ENCODE measurements at regions not wholly inside any gene's neighbourhood (a gene's known extent, or its start where the extent isn't known, plus 50 kb on each side); places are given as distances from the start of the nearest gene placed in this dataset.

DNA sequence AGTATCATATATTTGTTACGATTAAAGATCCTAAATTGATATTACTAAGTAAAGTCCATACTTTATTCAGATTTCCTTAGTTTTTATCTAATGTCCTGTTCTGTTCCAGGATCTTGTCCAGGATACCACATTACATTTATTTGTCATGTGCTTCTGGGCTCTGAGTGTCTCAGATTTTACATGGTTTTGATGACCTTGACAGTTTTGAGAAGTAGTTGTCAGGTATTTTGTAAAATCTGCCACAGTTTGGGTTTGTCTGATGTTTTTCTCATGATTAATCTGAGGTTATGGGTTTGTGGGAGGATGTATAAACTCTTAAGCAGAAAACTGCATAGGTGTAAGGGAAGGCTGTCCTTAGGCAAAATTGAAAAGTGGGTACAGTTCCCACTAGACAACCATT, 109.9 kb upstream of the BMP5 start:
- no peak overlapping the region for H2AFZ ChIP-seq
- no peaks in the 10 kb centered on the region for H3K4me1 ChIP-seq (ENCODE audit: insufficient read depth)
- no peaks in the 10 kb centered on the region for H3K9me3 ChIP-seq (ENCODE audit: low read depth)
- no peak for TF ChIP-seq EZH2 (IDR thresholded peaks at IDR 0.05; ENCODE audit: insufficient read depth, poor library complexity, severe bottlenecking)
- TF ChIP-seq EZH2phosphoT487 (IDR thresholded peaks at IDR 0.05; ENCODE audit: insufficient read depth, low read depth), result no peak
- no peaks in the 10 kb centered on the region for H3K27me3 ChIP-seq (replicated peaks; ENCODE audit: insufficient read depth)
- no peaks in the 10 kb centered on the region for H3K36me3 ChIP-seq (ENCODE audit: low read depth)
- no peak overlapping the region for H3K27ac ChIP-seq
- H3K9me2 ChIP-seq (ENCODE audit: insufficient read depth), result no peaks in the 10 kb centered on the region
- no peak for DNase-seq
- no peaks in the 10 kb centered on the region for H4K20me1 ChIP-seq (ENCODE audit: insufficient read depth)
- no peak overlapping the region for H3K4me3 ChIP-seq
- no peak overlapping the region for H3K4me2 ChIP-seq (ENCODE audit: unreplicated experiment)
- no peak overlapping the region for H3K9ac ChIP-seq
- H3K79me2 ChIP-seq (ENCODE audit: insufficient read depth), result no peaks in the 10 kb centered on the region
- WGBS, 2 experiments (ENCODE audit: low coverage in 1 of 2, low lambda C conversion rate in 2 of 2, missing lambda C conversion rate in 2 of 2), result 89 to 94% methylated on average over 1 of the region's 1 CpG
- no peaks in the 10 kb centered on the region for H3F3A ChIP-seq (ENCODE audit: insufficient read depth)
- in situ Hi-C loops (cut with MboI), result loop anchor here (25.0 kb wide), 1 partner anchor 577 kb away; no protein-coding TSS in a partner anchor

DNA sequence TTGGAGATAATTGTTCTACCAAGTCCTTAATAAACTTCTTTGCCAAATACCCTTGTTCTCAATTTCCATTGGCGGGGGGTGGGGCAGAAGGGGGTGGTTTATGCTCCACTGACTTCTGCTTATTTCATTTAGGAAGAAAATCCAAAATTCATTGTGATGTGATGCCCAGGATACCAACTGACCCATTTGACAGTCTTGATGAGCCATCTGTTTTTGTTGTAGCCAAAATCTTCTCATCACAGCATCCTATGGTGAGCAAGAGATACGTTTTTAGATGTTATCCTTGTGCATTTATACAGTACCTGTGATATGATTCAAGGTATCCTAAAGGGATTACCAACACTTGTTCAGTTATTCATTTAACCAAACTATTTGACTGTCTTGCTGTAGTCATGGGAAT, 108.5 kb upstream of the BMP5 start:
- Histone ChIP-seq H3K9me2 (ENCODE audit: insufficient read depth) (no peaks in the 10 kb centered on the region), H3K79me2 (ENCODE audit: insufficient read depth) (no peaks in the 10 kb centered on the region), H3K9ac (no peak overlapping the region), H3K27ac (no peak overlapping the region), H3K9me3 (ENCODE audit: low read depth) (no peaks in the 10 kb centered on the region), H4K20me1 (ENCODE audit: insufficient read depth) (no peaks in the 10 kb centered on the region), H3K4me2 (ENCODE audit: unreplicated experiment) (no peak overlapping the region), H3K4me1 (ENCODE audit: insufficient read depth) (no peaks in the 10 kb centered on the region), H3F3A (ENCODE audit: insufficient read depth) (no peaks in the 10 kb centered on the region), H3K36me3 (ENCODE audit: low read depth) (no peaks in the 10 kb centered on the region), H3K27me3 (replicated peaks; ENCODE audit: insufficient read depth) (no peaks in the 10 kb centered on the region), H3K4me3 (no peak overlapping the region), H2AFZ (no peak overlapping the region)
- in situ Hi-C loops (cut with MboI), result loop anchor here (5.0 to 25.0 kb wide), 2 partner anchors 308 to 578 kb away; no protein-coding TSS in a partner anchor
- no peak for DNase-seq
- WGBS, 2 experiments (ENCODE audit: low coverage in 1 of 2, low lambda C conversion rate in 2 of 2, missing lambda C conversion rate in 2 of 2), result 50 to 57% methylated on average over 2 of the region's 2 CpGs
- TF ChIP-seq EZH2 (IDR thresholded peaks at IDR 0.05; ENCODE audit: insufficient read depth, poor library complexity, severe bottlenecking) (no peak), EZH2phosphoT487 (IDR thresholded peaks at IDR 0.05; ENCODE audit: insufficient read depth, low read depth) (no peak)

GRCh38 chr6:55981660-55982059, 106.3 kb upstream of the BMP5 start:
- Histone ChIP-seq H3K9me2 (ENCODE audit: insufficient read depth) (no peaks in the 10 kb centered on the region), H3K79me2 (ENCODE audit: insufficient read depth) (no peaks in the 10 kb centered on the region), H3K9ac (no peak overlapping the region), H3K4me3 (no peak overlapping the region), H3K27ac (no peak overlapping the region), H4K20me1 (ENCODE audit: insufficient read depth) (no peaks in the 10 kb centered on the region), H3K9me3 (ENCODE audit: low read depth) (no peaks in the 10 kb centered on the region), H3K36me3 (ENCODE audit: low read depth) (no peaks in the 10 kb centered on the region), H3K4me2 (ENCODE audit: unreplicated experiment) (no peak overlapping the region), H3K27me3 (replicated peaks; ENCODE audit: insufficient read depth) (no peaks in the 10 kb centered on the region), H3F3A (ENCODE audit: insufficient read depth) (no peaks in the 10 kb centered on the region), H3K4me1 (ENCODE audit: insufficient read depth) (no peaks in the 10 kb centered on the region), H2AFZ (no peak overlapping the region)
- no peak for TF ChIP-seq EZH2 (IDR thresholded peaks at IDR 0.05; ENCODE audit: insufficient read depth, poor library complexity, severe bottlenecking)
- no peak for TF ChIP-seq EZH2phosphoT487 (IDR thresholded peaks at IDR 0.05; ENCODE audit: insufficient read depth, low read depth)
- DNase-seq, result no peak
- in situ Hi-C loops (cut with MboI), result loop anchor here (5.0 to 25.0 kb wide), 2 partner anchors 311 to 581 kb away; no protein-coding TSS in a partner anchor

DNA sequence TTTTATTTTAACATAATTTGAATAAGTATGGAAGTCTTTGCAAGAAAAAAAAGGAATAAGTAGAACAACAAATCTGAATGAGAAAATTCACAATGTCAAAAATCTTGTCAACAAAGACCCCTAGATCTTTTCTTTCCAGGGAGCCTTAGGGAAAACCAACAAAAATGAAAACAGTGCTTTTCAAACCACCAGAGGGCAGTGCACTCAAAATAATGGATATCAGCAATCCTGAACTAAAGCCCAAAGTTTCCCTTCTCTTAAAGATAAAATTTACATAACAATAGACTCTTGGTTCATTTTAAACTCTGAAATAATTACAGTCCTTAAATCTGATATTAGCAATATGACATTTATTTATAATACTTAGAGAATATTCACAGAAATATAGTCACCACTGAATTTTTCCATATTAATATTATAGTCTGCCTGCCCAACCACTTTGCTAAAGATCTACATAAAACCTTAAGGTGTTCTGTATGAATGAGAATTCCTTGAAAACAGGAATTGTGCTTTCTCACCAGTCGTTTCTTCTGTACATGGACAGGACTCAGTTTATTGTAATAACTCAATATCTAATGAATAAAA, 105.3 kb upstream of the BMP5 start:
- Histone ChIP-seq H3K4me3 (no peak overlapping the region), H3K9ac (no peak overlapping the region), H3K36me3 (ENCODE audit: low read depth) (no peaks in the 10 kb centered on the region), H3K79me2 (ENCODE audit: insufficient read depth) (no peaks in the 10 kb centered on the region), H4K20me1 (ENCODE audit: insufficient read depth) (no peaks in the 10 kb centered on the region), H2AFZ (no peak overlapping the region), H3K4me1 (ENCODE audit: insufficient read depth) (no peaks in the 10 kb centered on the region), H3K4me2 (ENCODE audit: unreplicated experiment) (no peak overlapping the region), H3K9me2 (ENCODE audit: insufficient read depth) (no peaks in the 10 kb centered on the region), H3K27me3 (replicated peaks; ENCODE audit: insufficient read depth) (no peaks in the 10 kb centered on the region), H3K9me3 (ENCODE audit: low read depth) (no peaks in the 10 kb centered on the region), H3K27ac (no peak overlapping the region), H3F3A (ENCODE audit: insufficient read depth) (no peaks in the 10 kb centered on the region)
- 0% methylated on average over 1 of the region's 1 CpG for WGBS, 2 experiments (ENCODE audit: low coverage in 1 of 2, low lambda C conversion rate in 2 of 2, missing lambda C conversion rate in 2 of 2)
- TF ChIP-seq EZH2phosphoT487 (IDR thresholded peaks at IDR 0.05; ENCODE audit: insufficient read depth, low read depth) (no peak), EZH2 (IDR thresholded peaks at IDR 0.05; ENCODE audit: insufficient read depth, poor library complexity, severe bottlenecking) (no peak)
- DNase-seq, result peak; percentile 67
- in situ Hi-C loops (cut with MboI), result loop anchor here (5.0 to 25.0 kb wide), 2 partner anchors 312 to 582 kb away; no protein-coding TSS in a partner anchor

GRCh38 chr6:55979526-55979925, 104.1 kb upstream of the BMP5 start:
- Histone ChIP-seq H3K79me2 (ENCODE audit: insufficient read depth) (no peaks in the 10 kb centered on the region), H3K4me1 (ENCODE audit: insufficient read depth) (no peaks in the 10 kb centered on the region), H3F3A (ENCODE audit: insufficient read depth) (no peaks in the 10 kb centered on the region), H3K9ac (no peak overlapping the region), H3K27me3 (replicated peaks; ENCODE audit: insufficient read depth) (no peaks in the 10 kb centered on the region), H3K9me3 (ENCODE audit: low read depth) (no peaks in the 10 kb centered on the region), H3K4me2 (ENCODE audit: unreplicated experiment) (no peak overlapping the region), H3K27ac (no peak overlapping the region), H3K9me2 (ENCODE audit: insufficient read depth) (no peaks in the 10 kb centered on the region), H2AFZ (no peak overlapping the region), H3K36me3 (ENCODE audit: low read depth) (no peaks in the 10 kb centered on the region), H4K20me1 (ENCODE audit: insufficient read depth) (no peaks in the 10 kb centered on the region), H3K4me3 (no peak overlapping the region)
- in situ Hi-C loops (cut with MboI), result loop anchor here (25.0 kb wide), 1 partner anchor 583 kb away; no protein-coding TSS in a partner anchor
- TF ChIP-seq EZH2phosphoT487 (IDR thresholded peaks at IDR 0.05; ENCODE audit: insufficient read depth, low read depth) (no peak), EZH2 (IDR thresholded peaks at IDR 0.05; ENCODE audit: insufficient read depth, poor library complexity, severe bottlenecking) (no peak)
- DNase-seq, result no peak

Measured in GM23248 (cell line).